Left lobe of liver (tissue), 2 donors: ENCODE measurements at regions not wholly inside any gene's neighbourhood (a gene's known extent, or its start where the extent isn't known, plus 50 kb on each side); places are given as distances from the start of the nearest gene placed in this dataset.

ENCODE experiments used
- ATAC-seq: fragments of 200-7000 bp; cut with Tn5 transposase; one replicate; pipeline ENCODE4 v1.9.1; 2020; ENCODE audit warnings: mild to moderate bottlenecking, moderate library complexity
- DNase-seq: peaks from one replicate; pipeline ENCODE4 v3.0.0-alpha.2; 2020; ENCODE audit warnings: low spot score
- donor health status: DM: no; HTN: no; CAD: no; lungs with moderate emphysema.
- donor health status: DM: no; HTN: yes; CAD: no.

DNA sequence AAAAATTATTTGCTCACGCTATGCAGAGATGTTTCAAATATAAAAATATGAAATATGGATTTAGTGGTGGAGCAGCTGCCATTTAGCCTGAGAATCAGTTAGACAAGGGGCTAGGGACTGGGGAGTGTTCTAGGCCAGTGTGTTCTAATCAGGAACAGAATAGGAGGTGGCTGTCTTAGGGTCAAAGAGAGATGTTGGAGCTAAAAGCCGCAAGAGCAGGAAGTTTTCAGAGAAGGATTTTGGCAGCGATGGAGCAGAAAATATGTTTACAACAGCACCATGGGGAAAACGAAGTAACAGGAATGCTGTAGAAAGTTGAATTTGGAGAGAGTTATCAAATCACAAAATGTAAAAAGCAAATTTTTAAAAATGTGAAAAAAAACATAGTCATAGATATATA lies 314.0 kb upstream of the SEMA3A start:
- no peak for ATAC-seq
- DNase-seq = no peak

DNA sequence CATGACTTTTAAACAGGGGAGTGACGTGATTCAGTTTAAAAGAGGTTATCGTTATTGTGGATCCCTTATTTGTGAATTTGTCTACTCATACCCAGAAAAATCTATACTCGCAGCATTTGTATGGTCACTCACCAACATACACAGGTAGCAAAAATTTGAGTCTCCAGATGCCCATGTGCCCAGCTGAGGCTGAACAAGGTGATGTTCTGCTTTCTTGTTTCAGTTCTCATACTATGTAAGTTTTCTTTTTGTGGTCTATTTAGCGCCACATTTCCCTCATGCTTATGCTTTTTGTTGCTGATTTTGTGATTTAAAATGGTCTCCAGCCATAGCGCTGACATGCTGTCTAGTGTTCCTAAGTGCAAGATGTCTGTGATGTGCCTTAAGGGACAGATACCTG lies 312.9 kb upstream of the SEMA3A start:
- no peak for ATAC-seq
- no peak for DNase-seq

DNA sequence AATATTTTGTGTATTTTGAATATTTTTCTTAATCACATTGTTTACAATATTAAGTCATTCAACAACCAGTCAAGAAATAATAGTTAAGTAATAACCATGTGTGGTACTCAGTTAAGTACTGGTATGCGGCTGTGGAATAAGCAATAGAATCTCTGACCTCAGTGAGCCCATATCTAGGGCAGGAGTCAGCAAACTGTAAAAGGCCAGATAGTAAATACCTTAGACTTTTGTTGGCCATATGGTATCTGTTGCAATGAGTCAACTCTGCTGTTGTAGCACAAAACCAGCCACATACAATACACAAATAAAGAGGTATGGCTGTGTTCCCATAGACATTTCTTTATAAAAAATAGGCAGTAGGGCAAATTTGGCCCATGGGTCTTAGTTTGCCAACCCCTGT lies 311.6 kb upstream of the SEMA3A start:
- DNase-seq (no peak), ATAC-seq (no peak)

DNA sequence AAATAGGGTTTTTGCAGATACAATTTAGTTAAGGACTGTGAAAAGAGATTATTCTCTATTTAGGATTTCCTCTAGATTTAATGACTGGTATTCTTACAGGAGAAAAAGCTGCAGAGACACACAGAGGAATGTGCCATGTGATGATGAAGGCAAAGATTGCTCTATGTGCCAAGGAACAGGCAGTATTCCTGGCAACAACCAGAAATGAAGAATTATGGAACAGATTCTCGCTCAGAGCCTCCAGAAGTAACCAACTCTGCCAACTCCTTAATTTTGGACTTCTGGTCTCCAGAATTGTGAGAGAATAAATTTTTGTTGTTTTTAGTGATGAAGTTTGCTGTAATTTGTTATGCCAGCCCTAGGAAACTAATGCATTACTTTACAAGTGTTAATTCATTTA lies 307.6 kb upstream of the SEMA3A start:
- DNase-seq (no peak), ATAC-seq (no peak)

DNA sequence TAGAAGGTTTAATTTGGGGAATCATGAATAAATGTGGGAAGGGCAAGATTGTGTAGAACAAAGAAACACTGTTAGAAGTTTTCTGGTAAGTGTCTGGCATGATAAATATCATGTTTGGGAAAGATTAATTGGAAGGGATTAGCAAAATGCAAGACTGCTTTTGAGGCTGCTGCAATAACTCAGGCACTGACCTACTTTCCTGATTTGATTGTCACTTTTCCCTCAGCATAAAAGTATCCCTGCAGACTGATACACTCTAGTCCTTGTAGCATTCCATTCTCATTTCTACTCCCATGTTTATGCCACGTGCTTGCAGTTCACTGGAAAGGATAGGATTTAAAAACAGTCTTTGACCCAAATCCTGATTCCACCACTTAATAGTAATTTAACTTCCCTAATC lies 303.3 kb upstream of the SEMA3A start:
- no peak for DNase-seq
- ATAC-seq = no peak

DNA sequence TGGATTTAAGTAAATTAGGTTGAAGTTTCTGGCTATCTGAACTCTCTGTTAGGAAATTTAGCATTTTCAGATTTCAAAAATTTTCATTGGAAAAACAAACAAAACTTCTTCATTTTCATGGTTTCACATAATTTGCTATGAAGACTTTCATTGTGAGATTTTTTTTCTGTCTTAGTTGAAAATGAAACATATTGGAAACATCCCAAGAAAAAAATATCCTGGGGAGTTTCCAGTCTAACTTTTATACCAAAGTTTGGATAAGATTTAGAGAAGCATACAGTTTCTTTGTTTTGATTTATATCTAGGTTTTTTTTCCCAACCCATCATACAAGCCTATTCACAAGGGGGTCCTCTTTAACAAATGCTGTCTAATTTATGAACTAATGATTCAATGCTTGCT lies 300.5 kb upstream of the SEMA3A start:
- DNase-seq (no peak), ATAC-seq (no peak)

DNA sequence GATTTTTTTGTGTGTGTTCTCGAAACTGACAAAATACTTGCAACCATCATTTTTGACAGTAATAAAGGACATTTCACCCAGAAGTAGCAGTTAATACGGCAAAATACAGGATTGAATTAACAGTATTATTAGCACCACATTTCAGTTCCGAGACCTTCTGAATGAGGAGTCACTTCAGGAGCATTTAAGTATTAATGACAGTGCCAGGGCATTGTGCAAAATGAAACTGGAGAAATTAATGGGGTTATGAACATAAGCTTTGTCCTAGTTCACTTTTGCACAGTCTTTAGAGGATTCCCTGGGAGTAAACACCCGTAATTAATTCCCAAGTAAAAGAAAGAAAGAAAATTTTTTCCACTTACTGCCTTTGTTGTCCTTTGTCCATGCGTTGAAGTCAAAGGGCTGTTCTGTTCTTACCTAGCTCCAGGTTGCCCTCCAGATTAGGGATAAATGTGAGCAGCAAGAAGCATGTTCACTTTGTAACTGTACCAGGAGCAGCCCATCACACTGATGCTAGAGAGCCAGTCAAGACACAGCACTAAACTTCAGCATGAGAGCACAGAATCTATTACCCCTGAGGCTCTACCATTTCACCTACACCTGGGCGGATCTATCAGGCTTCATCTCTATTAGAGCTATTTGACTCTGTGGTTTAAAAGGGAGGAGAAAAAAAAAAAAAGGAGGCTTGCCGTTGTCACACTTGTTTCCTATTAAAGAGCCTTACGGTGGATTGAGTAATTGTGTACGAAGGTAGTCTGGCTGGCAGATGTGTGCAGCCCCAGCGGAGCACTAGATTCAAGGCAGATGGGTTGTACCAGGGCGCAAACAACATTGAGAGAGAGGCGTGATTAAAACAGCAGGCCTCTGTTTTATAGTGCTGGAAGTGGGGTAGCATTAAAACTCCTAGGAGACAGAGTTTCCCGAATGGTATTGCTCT lies 297.8 kb upstream of the SEMA3A start:
- DNase-seq (no peak), ATAC-seq (no peak)

DNA sequence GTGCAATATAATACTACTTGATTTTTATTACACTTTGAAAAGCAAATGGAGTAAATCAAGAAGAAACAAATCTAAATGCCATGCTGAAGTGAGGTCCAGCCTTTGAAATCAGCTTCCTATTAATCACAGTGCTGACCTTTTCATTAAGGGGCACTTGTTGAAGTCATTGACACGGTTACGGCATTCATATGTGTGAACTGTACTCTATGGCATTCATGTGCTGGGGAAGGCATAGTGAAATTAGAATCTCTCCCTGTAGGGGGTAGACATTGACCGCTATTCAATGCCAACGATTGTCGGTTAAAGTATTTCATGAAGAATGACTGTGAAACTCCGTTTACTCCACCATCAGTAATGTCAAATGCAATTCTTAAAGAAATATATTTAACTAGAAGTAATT lies 296.1 kb upstream of the SEMA3A start:
- no peak for ATAC-seq
- DNase-seq = no peak

DNA sequence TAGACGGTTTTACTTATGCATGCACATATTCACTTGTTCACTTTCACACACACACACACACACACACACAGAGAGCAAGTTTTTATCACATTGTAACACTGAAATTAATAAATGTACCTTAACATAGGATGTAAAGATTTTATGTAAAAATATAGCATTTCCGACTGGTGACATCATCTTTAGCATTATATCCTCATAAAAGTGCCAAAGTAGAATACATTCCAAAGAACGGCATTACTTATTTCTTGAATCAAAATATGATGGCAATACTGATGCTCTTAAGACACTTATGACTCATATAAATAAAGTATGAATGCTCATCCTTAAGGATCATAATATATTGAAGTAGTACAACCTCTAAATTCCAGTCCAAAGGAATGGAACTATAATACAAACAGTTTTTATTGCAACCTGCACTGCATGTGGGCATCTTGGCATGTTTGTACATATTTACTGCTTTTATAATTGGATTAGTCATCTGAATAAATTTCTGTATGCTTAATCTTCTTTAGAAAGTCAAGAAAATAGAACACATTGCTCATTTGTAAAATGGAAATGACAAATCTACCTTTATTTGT lies 290.0 kb upstream of the SEMA3A start:
- no peak for ATAC-seq
- DNase-seq = no peak

DNA sequence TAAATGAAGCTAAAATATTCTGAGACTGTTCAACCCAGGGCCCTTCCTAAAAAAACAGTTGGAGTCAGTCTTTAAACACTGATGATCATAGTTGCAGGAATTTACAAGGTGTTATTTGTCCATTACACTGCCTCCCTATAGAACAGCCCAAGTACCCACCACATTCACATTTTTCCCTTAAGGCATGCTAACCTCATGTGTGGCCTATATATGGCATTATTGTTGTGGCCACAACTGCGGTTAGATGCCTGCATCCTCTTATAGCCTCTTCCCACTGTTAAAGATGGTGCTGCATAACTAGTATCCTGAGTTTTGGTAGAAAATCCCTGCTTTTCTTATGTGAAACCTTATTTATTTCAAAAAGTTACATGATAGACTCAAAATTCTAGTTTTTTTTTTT lies 287.9 kb upstream of the SEMA3A start:
- no peak for DNase-seq
- ATAC-seq = no peak

DNA sequence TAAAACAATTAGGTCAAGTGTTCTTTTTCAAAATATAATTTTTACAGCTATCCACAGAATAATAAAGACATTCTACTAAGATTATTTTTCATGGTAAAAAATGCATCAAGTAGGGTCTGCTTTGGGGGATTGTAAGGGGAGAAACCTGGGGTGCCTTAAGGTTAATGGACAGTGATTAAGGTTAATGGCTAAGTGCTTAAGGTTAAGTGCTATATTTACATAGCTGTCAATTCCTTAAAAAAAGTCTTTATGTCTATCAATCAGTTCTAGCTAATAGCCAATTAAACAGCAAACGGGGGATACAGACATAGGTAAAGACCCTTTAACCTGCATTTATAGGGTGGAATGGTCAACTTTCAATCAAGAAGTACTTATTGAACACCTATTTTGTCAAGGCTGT lies 284.5 kb upstream of the SEMA3A start:
- ATAC-seq (no peak), DNase-seq (no peak)

DNA sequence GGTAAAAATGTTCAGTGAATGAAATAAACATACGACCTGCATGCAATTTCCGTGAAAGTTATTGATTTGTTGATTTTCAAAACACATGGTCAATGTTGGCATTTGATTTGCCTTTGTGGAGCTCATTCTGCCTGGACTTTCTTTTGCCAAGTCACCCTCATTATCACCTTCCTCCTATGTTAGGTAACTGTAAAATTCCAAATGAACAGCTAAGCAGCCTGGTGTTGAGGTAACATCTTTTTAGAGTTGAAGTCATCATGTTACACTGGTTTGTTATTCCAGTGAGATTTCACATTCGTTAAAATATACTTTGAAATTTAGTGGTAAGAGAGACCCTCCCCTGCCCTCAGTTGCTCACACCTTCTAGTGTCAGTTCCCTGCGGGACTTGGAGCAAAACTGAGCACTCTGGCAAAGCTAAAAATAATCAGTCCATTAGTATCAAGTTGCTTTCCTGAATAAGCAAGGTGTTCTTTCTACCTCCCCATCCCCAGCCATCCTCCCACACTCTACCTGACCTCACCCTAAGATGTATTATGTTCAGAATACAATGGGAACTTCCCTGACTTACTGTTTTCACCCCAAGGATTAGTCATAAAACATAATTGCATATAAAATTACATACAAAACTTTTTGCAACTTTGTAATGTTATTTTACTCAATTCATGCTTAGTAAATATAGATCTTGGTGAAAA lies 283.3 kb upstream of the SEMA3A start:
- ATAC-seq (no peak), DNase-seq (no peak)

DNA sequence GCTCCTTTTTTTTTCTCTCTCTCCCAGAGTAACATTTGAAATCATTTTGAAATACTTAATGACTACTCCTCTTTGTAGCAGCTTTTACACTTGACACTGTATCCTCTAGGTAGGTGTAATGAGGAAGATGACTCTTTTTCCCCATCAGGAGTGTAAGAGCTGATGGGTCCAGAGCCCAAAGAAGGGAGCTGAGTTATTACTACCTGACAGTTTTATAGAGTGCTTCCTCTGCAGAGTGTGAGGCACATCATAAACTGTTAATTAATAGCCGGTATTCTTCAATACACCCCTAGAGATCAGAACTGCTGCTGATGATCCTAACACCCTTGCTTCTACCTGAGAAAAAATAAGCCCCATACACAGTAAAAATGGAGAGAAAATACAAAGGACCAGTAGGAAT lies 279.8 kb upstream of the SEMA3A start:
- DNase-seq = no peak
- ATAC-seq = no peak

DNA sequence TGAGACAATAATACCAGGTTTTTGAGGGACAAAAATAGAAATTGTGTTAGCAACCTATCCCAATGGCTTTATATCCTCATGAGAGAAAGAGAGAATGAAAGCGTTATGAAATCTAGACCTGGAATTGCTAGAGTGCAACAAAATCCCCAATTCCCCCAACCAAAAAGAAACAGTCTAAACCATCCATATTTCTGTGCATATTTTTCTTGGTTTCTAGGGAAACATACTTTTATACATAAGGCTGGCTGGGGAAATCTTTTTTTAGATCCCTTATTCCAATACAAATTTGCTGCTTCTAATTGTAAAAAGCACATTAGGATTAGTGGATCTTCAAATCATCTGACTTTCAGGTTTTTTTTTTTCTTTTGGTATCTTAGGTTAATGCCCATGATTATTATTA lies 277.0 kb upstream of the SEMA3A start:
- ATAC-seq = no peak
- no peak for DNase-seq

DNA sequence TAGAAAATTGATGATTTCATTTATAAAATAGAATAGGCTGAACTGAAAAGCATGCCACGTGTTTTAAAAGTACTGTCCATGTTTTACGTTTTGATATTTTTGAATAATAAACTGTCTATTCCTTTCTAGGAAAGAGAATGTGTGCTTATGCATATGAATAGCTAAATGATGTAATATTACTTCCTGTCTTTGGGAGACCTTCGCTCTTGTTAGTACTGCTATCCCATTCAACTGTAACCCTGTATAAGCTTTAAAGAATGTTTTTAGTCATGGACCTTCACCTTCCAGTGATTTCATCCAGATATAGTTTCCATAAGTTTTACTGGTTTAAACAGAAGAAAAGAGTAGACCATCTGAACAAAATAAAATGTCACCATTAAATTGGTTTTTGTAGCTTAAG lies 274.4 kb upstream of the SEMA3A start:
- ATAC-seq = no peak
- DNase-seq = no peak

DNA sequence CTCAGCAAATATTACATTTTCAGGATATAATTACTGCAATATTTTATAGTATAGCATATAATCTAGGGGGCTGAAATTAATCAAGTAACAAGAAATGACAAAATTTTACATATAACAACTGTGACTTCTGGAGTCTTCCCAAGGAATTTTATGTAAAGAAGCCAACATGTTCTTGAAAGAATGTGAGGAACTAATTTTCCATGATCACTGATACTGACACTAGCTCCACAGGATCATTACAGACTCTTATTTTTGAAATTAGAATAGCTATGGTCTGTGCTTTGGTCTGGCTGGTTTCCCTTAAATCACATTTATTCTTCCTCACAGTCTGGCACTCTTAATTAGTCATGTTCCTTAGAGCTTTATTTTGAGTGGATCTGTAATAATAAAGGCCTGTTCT lies 267.7 kb upstream of the SEMA3A start:
- no peak for ATAC-seq
- no peak for DNase-seq

DNA sequence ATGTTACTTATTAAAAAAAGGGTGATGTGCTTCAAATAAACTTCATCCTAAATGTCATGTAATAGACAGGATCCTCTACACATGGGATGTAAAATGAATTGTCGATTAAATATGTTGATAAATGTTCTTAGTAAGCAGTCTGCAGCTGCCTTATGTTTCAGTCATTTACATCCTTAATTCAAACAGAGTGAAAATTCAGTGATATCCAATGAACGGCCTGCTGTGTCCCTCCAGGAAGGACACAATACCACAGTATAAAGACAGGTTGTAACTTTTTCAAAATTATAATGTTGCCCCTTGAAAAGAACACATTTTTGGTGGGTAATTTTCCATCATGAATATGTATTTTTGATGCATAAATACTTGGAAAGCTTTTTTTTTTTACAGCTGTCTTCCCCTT lies 266.5 kb upstream of the SEMA3A start:
- ATAC-seq (no peak), DNase-seq (no peak)

DNA sequence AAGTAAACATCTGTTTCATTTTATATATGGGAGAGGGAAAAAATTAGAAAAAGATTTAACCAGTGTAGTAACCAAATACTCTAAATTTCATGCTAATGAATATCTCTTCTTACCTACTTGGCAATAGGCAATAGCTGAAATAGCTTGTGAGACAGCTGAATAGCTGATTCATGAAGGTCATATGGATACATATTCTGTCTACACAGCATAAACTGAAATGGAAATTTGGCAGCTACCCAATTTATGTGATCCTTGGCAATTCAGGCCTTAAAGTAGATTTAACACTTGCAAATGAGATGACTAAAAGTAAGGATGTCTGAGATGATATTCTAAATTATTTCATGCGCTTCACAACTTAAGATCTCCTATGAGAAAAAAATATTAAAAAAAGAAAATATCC lies 261.2 kb upstream of the SEMA3A start:
- no peak for DNase-seq
- ATAC-seq = no peak

DNA sequence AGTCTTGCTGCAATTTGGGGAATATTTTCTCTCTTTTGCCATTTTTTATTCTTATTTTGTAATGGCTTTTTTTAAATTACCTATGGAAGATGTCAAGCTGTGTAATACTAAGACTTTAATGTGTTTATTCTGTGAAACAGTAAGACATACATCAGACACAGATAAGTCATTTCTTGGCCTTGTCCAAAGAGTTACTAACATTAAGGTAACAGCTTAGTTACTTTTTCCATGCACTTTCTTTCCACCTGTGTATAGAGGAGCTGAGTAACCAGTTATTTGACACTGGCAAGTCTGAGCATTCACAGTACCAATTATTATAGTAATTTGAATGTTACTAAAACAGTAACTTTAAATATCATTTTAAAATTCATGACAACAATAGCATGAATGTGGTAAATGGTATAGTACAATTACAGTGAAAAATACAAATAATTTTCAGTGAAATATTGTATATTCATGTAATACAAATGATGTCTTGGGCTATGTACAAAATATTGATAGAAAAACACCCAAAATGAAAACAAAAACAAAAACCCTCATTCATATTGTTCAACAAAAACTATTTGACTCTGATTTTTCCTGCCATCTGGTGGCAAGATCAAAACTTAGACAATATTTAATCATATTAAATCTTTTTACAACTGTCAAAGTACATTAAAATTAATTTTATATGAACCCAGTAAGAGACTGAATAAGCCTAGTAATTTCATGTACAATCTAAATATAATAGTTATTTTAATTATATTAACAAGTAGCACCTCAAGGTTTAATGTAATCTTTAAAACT lies 259.8 kb upstream of the SEMA3A start:
- DNase-seq = no peak
- no peak for ATAC-seq

DNA sequence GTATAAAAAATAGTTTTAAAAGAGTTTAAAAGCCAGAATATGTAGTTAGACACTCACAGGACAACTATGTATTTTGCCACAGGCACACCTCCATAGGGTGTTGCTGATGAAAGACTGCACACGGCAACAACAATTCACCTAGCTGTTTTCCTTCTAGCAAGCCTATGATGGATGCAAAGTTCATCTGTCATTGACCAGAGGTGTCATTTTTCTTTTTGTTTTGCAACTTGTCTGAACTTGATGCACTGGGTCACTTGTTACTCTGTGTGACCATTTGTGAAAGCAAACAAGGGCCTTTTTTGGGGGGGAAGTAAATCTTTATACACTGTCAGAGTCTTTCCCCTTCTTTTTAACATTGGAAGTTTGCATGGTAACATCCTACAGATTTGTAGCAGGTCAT lies 258.0 kb upstream of the SEMA3A start:
- DNase-seq (no peak), ATAC-seq (no peak)

DNA sequence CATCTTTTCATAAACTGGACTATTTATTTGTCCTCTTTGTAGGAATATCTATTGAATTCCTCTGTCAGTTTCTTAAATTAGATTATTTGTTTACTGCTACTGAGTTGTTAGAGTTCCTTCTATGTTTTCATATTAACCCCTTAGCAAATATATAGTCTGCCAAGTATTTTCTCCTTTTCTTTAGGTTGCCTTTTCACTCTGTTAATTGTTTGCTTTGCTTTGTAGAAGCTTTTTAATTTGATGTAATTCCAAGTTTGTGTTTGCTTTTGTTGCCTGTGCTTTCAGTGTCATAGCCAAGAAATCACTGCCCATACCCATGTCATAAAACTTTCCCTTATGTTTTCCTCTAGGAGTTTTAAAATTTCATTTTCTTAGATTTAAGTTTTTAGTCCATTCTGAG lies 256.2 kb upstream of the SEMA3A start:
- DNase-seq (no peak), ATAC-seq (no peak)
